MM.1S (cell line): ENCODE measurements at regions not wholly inside any gene's neighbourhood (a gene's known extent, or its start where the extent isn't known, plus 50 kb on each side); places are given as distances from the start of the nearest gene placed in this dataset.

ENCODE experiments used
- EZH2 ChIP-seq: fragments of 300-600 bp; sonication (generic); optimal IDR thresholded peaks from 2 replicates; pipeline ENCODE3; 2017; ENCODE audit warnings: low read depth, mild to moderate bottlenecking, antibody characterized with exemption, low read length, mixed read lengths
- EZH2phosphoT487 ChIP-seq: fragments of 300-600 bp; sonication (generic); IDR thresholded peaks from 2 replicates; pipeline ENCODE4 v1.6.1; 2018; ENCODE audit warnings: antibody characterized with exemption, low read length
- TF ChIP-seq, protein P1 (sequence below): fragments of 300-600 bp; sonication (generic); IDR thresholded peaks from 2 replicates; pipeline ENCODE4 v1.5.1; 2016; ENCODE audit warnings: antibody characterized with exemption, low read length, mixed read lengths

DNA sequence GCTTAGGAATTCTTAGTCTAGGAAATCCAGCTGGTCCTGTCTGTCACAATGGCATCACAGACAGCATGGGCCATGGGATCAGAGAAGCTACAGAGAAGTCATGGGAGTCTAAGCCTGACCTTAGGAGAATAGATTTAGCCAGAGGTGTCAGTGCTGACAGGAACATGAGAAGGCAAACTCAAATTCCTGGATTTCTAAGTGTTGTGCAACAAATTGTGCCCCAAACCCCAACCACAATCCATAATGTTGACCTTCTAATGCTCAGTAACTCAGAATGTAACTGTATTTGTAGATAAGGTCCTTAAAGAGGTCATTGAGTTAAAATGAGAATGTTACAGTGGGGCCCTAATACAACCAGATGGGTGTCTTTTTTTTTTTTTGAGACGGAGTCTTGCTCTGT lies 95.9 kb upstream of the RHOBTB1 start:
- TF ChIP-seq EZH2 (no peak), EZH2phosphoT487 (no peak)
- TF ChIP-seq, protein P1, sequence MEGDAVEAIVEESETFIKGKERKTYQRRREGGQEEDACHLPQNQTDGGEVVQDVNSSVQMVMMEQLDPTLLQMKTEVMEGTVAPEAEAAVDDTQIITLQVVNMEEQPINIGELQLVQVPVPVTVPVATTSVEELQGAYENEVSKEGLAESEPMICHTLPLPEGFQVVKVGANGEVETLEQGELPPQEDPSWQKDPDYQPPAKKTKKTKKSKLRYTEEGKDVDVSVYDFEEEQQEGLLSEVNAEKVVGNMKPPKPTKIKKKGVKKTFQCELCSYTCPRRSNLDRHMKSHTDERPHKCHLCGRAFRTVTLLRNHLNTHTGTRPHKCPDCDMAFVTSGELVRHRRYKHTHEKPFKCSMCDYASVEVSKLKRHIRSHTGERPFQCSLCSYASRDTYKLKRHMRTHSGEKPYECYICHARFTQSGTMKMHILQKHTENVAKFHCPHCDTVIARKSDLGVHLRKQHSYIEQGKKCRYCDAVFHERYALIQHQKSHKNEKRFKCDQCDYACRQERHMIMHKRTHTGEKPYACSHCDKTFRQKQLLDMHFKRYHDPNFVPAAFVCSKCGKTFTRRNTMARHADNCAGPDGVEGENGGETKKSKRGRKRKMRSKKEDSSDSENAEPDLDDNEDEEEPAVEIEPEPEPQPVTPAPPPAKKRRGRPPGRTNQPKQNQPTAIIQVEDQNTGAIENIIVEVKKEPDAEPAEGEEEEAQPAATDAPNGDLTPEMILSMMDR: no peak
